ENCODE measurements at regions not wholly inside any gene's neighbourhood (a gene's known extent, or its start where the extent isn't known, plus 50 kb on each side); places are given as distances from the start of the nearest gene placed in this dataset.

DNA sequence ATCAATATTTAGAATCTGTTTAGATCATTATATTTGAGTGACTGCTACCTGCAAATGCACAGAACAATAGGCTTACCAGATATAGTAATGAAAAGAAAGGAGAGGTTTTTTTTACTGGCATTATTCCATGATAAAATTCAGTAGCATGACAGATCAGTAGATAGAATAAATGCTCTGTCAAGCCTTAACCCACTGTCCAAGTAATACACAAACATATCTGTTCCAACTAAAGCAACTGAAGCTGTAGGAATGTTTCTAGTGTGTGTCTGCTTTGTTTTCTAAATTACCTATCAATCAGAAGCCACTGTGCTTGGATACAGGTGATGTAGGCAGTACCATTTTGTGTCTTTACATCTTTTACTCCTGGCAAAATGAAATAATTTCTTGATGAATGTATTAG lies 604.6 kb downstream of the PCDH7 start:
- Mint-ChIP-seq H3K36me3 (ENCODE audit: insufficient read depth in 1 of 3, low read depth in 3 of 3) (no peaks in the 10 kb centered on the region), H3K4me1 (no peaks in the 10 kb centered on the region), H3K27ac (no peak overlapping the region), H3K27me3 (ENCODE audit: low read depth) (no peaks in the 10 kb centered on the region), H3K9me3 (peaks cover 0 to under 1% of the 10 kb centered on the region in 2 experiments; a peak in 2 of 5 replicates), H3K4me3 (no peak overlapping the region)
- Histone ChIP-seq H3K79me1 (ENCODE audit: insufficient read depth, low read depth, low read length, poor library complexity, severe bottlenecking) (no peaks in the 10 kb centered on the region), H3K56ac (ENCODE audit: insufficient read length, low read depth, low read length) (no peak overlapping the region), H4K20me1 (ENCODE audit: control insufficient read depth, insufficient read depth, insufficient read length) (no peaks in the 10 kb centered on the region), H3K4me1 (ENCODE audit: insufficient read depth, low read length) (no peaks in the 10 kb centered on the region), H2BK120ac (ENCODE audit: low read depth, low read length, poor library complexity, severe bottlenecking) (no peak overlapping the region), H2AFZ (ENCODE audit: low read length) (no peak overlapping the region), H4K8ac (replicated peaks; ENCODE audit: insufficient read length, low read depth, low read length) (no peak overlapping the region), H2BK20ac (ENCODE audit: low read depth, low read length, poor library complexity, severe bottlenecking) (no peak overlapping the region), H2BK5ac (ENCODE audit: insufficient read length, low read length) (no peak overlapping the region), H2BK12ac (ENCODE audit: insufficient read length, low read depth, low read length) (no peak overlapping the region), H3K23ac (ENCODE audit: insufficient read length, low read depth, low read length) (no peak overlapping the region), H3K14ac (ENCODE audit: insufficient read depth, low read length) (no peak overlapping the region), H3K23me2 (ENCODE audit: insufficient read length, low read depth, low read length, poor library complexity, severe bottlenecking) (no peaks in the 10 kb centered on the region), H3K18ac (ENCODE audit: insufficient read length, low read depth, low read length) (no peak overlapping the region), H2BK15ac (ENCODE audit: low read depth, low read length) (no peak overlapping the region), H3K4ac (ENCODE audit: low read depth, low read length) (no peak overlapping the region), H4K91ac (ENCODE audit: insufficient read length, low read depth, low read length) (no peak overlapping the region), H4K5ac (ENCODE audit: insufficient read length, low read depth, low read length) (no peak overlapping the region), H3T11ph (ENCODE audit: low read length) (no peak overlapping the region), H3K27me3 (ENCODE audit: insufficient read depth, low read length) (no peaks in the 10 kb centered on the region), H3K4me2 (ENCODE audit: insufficient read depth, insufficient read length, low read length) (no peak overlapping the region), H2AK5ac (ENCODE audit: insufficient read length, low read length) (no peak overlapping the region), H3K9me3 (ENCODE audit: control insufficient read depth, low read depth, low read length) (no peaks in the 10 kb centered on the region), H3K27ac (ENCODE audit: insufficient read length, low read depth, low read length) (no peak overlapping the region), H3K79me2 (ENCODE audit: insufficient read depth, low read length) (no peaks in the 10 kb centered on the region), H3K9ac (ENCODE audit: extremely low read depth, insufficient read length, low read length) (no peak overlapping the region)
- TF ChIP-seq, protein P1, sequence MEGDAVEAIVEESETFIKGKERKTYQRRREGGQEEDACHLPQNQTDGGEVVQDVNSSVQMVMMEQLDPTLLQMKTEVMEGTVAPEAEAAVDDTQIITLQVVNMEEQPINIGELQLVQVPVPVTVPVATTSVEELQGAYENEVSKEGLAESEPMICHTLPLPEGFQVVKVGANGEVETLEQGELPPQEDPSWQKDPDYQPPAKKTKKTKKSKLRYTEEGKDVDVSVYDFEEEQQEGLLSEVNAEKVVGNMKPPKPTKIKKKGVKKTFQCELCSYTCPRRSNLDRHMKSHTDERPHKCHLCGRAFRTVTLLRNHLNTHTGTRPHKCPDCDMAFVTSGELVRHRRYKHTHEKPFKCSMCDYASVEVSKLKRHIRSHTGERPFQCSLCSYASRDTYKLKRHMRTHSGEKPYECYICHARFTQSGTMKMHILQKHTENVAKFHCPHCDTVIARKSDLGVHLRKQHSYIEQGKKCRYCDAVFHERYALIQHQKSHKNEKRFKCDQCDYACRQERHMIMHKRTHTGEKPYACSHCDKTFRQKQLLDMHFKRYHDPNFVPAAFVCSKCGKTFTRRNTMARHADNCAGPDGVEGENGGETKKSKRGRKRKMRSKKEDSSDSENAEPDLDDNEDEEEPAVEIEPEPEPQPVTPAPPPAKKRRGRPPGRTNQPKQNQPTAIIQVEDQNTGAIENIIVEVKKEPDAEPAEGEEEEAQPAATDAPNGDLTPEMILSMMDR (conservative IDR thresholded peaks at IDR 0.05), result no peak
- no peak for DNase-seq

Measured in H9 (cell line).